ENCODE measurements at regions not wholly inside any gene's neighbourhood (a gene's known extent, or its start where the extent isn't known, plus 50 kb on each side); places are given as distances from the start of the nearest gene placed in this dataset.

GRCh38 chr3:137099364-137100219 lies 141.8 kb downstream of the IL20RB start:
- TF ChIP-seq CTCF (IDR thresholded peaks at IDR 0.05), result no peak
- no peak for TF ChIP-seq POLR2A (IDR thresholded peaks at IDR 0.05)
